Neural cell (in vitro differentiated cells): ENCODE measurements at regions not wholly inside any gene's neighbourhood (a gene's known extent, or its start where the extent isn't known, plus 50 kb on each side); places are given as distances from the start of the nearest gene placed in this dataset.

Experiments
- H2AFZ ChIP-seq: fragments of 200-600, 300-800 bp; sonication (generic), shearing (Covaris generic); 2 replicates; pipeline ENCODE4 v1.6.0; 2014; ENCODE audit warnings: low read depth, mild to moderate bottlenecking, antibody characterized with exemption, low read length, moderate library complexity
- H3F3A ChIP-seq: fragments of 200-600 bp; shearing (Covaris generic); 2 replicates; pipeline ENCODE4 v1.6.1; 2016; ENCODE audit warnings: mild to moderate bottlenecking, moderate library complexity, mixed read lengths, antibody characterized with exemption, low read length; ENCODE audit not compliant: insufficient read depth, poor library complexity, severe bottlenecking
- H3K27ac ChIP-seq: fragments of 200-600, 300-800 bp; sonication (generic), shearing (Covaris generic); 2 replicates; pipeline ENCODE4 v1.5.1; 2014; ENCODE audit warnings: mild to moderate bottlenecking, low read length, moderate library complexity
- H3K27me3 ChIP-seq: fragments of 300-800, 200-600 bp; sonication (generic), shearing (Covaris generic); 2 replicates; pipeline ENCODE4 v1.6.0; 2014; ENCODE audit warnings: mild to moderate bottlenecking, low read depth, low read length, moderate library complexity; ENCODE audit not compliant: insufficient read depth
- H3K36me3 ChIP-seq: fragments of 300-800, 200-600 bp; sonication (generic), shearing (Covaris generic); 2 replicates; pipeline ENCODE4 v1.5.1; 2014; ENCODE audit warnings: mild to moderate bottlenecking, antibody characterized with exemption, low read length, moderate library complexity; ENCODE audit not compliant: insufficient read depth
- H3K4me2 ChIP-seq: fragments of 300-800, 200-600 bp; sonication (generic), shearing (Covaris generic); 2 replicates; pipeline ENCODE4 v1.6.0; 2014; ENCODE audit warnings: mild to moderate bottlenecking, low read length
- H3K4me3 ChIP-seq: fragments of 300-800, 200-600 bp; sonication (generic), shearing (Covaris generic); 2 replicates; pipeline ENCODE4 v1.5.1; 2014; ENCODE audit warnings: mild to moderate bottlenecking, low read length, moderate library complexity
- H3K79me2 ChIP-seq: fragments of 200-600 bp; shearing (Covaris generic); replicated peaks from 2 replicates; pipeline ENCODE4 v1.6.0; 2014; ENCODE audit warnings: mild to moderate bottlenecking, low read length, moderate library complexity; ENCODE audit not compliant: insufficient read depth
- H3K9ac ChIP-seq: fragments of 300-800, 200-600 bp; sonication (generic), shearing (Covaris generic); 2 replicates; pipeline ENCODE4 v1.6.1; 2016; ENCODE audit warnings: mild to moderate bottlenecking, low read length, mixed read lengths
- H3K9me2 ChIP-seq: fragments of 200-600 bp; shearing (Covaris generic); 2 replicates; pipeline ENCODE4 v1.6.1; 2016; ENCODE audit warnings: mild to moderate bottlenecking, low read length, mixed read lengths; ENCODE audit not compliant: insufficient read depth
- H3K9me3 ChIP-seq: fragments of 200-600, 300-800 bp; sonication (generic), shearing (Covaris generic); 2 replicates; pipeline ENCODE4 v1.6.1; 2016; ENCODE audit warnings: mild to moderate bottlenecking, mixed run types, low read length, moderate library complexity, mixed read lengths
- H4K20me1 ChIP-seq: fragments of 200-600 bp; shearing (Covaris generic); 2 replicates; pipeline ENCODE4 v1.6.1; 2016; ENCODE audit warnings: mild to moderate bottlenecking, mixed run types; ENCODE audit not compliant: insufficient read depth
- EP300 ChIP-seq: fragments of 450-650 bp; conservative IDR thresholded peaks from 2 replicates; pipeline ENCODE4 v1.6.1; 2014; ENCODE audit warnings: antibody characterized with exemption, mild to moderate bottlenecking, moderate library complexity; ENCODE audit not compliant: poor library complexity, severe bottlenecking
- EZH2 ChIP-seq: fragments of 200-600, 300-800 bp; shearing (Covaris generic), sonication (generic); IDR thresholded peaks from 2 replicates; pipeline ENCODE4 v1.6.1; 2014; ENCODE audit warnings: antibody characterized with exemption, low read length, borderline replicate concordance, mild to moderate bottlenecking; ENCODE audit not compliant: insufficient read depth, poor library complexity, severe bottlenecking
- POLR2AphosphoS5 ChIP-seq: IDR thresholded peaks from 2 replicates; pipeline ENCODE4 v1.6.1; 2012
- RAD21 ChIP-seq: fragments of 450-650 bp; conservative IDR thresholded peaks from 2 replicates; pipeline ENCODE4 v1.6.1; 2014; ENCODE audit warnings: antibody characterized with exemption, mild to moderate bottlenecking, moderate library complexity
- REST ChIP-seq: IDR thresholded peaks from 2 replicates; pipeline ENCODE4 v1.6.1; 2012; ENCODE audit warnings: borderline replicate concordance
- SMC3 ChIP-seq: fragments of 450-650 bp; conservative IDR thresholded peaks from 2 replicates; pipeline ENCODE4 v1.6.1; 2014; ENCODE audit warnings: antibody characterized with exemption, mild to moderate bottlenecking, moderate library complexity; ENCODE audit not compliant: poor library complexity
- TF ChIP-seq, protein P1 (sequence below): fragments of 450-650 bp; IDR thresholded peaks from 2 replicates; pipeline ENCODE4 v1.5.1; 2014; ENCODE audit warnings: antibody characterized with exemption, mild to moderate bottlenecking, moderate library complexity; ENCODE audit not compliant: poor library complexity, severe bottlenecking

DNA sequence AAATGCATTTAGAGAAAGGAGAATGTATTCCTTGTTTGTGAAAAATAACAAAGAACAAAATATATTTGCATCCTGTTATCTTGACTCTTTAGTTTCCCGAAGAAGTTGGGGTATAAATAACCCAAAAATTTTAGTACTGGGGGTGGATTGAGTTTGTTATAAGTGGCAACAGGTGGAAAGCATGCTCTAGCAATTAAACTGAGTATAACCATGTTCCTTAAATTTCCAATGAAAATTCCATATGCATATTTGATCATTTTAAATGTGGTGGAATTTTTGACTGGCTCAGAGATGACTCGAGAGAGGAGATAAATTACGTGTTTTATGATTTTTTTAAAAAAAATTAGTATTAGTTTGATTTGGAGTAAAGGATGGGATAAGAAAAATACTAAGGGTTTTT, 348.9 kb downstream of the TGFB2 start:
- Histone ChIP-seq H3K4me3 (no peak overlapping the region), H3K27me3 (no peaks in the 10 kb centered on the region), H3K4me2 (no peak overlapping the region), H3K9ac (no peak overlapping the region), H3K27ac (no peak overlapping the region), H4K20me1 (no peaks in the 10 kb centered on the region), H2AFZ (no peak overlapping the region), H3K79me2 (no peaks in the 10 kb centered on the region), H3F3A (no peaks in the 10 kb centered on the region), H3K9me3 (no peaks in the 10 kb centered on the region), H3K9me2 (no peaks in the 10 kb centered on the region), H3K36me3 (no peaks in the 10 kb centered on the region)
- no peak for TF ChIP-seq REST
- TF ChIP-seq, protein P1, sequence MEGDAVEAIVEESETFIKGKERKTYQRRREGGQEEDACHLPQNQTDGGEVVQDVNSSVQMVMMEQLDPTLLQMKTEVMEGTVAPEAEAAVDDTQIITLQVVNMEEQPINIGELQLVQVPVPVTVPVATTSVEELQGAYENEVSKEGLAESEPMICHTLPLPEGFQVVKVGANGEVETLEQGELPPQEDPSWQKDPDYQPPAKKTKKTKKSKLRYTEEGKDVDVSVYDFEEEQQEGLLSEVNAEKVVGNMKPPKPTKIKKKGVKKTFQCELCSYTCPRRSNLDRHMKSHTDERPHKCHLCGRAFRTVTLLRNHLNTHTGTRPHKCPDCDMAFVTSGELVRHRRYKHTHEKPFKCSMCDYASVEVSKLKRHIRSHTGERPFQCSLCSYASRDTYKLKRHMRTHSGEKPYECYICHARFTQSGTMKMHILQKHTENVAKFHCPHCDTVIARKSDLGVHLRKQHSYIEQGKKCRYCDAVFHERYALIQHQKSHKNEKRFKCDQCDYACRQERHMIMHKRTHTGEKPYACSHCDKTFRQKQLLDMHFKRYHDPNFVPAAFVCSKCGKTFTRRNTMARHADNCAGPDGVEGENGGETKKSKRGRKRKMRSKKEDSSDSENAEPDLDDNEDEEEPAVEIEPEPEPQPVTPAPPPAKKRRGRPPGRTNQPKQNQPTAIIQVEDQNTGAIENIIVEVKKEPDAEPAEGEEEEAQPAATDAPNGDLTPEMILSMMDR: no peak
- no peak for TF ChIP-seq SMC3
- no peak for TF ChIP-seq EZH2

GRCh38 chr1:218694636-218695035, 349.5 kb downstream of the TGFB2 start:
- Histone ChIP-seq H2AFZ (no peak overlapping the region), H3K27ac (no peak overlapping the region), H3K4me2 (no peak overlapping the region), H3F3A (no peaks in the 10 kb centered on the region), H3K27me3 (no peaks in the 10 kb centered on the region), H3K9me3 (no peaks in the 10 kb centered on the region), H3K36me3 (no peaks in the 10 kb centered on the region), H3K9ac (no peak overlapping the region), H4K20me1 (no peaks in the 10 kb centered on the region), H3K79me2 (no peaks in the 10 kb centered on the region), H3K4me3 (no peak overlapping the region), H3K9me2 (no peaks in the 10 kb centered on the region)
- TF ChIP-seq EP300 (no peak), SMC3 (no peak), REST (no peak), RAD21 (no peak), POLR2AphosphoS5 (no peak)
- TF ChIP-seq, protein P1: no peak
